ENCODE measurements at regions not wholly inside any gene's neighbourhood (a gene's known extent, or its start where the extent isn't known, plus 50 kb on each side); places are given as distances from the start of the nearest gene placed in this dataset.

DNA sequence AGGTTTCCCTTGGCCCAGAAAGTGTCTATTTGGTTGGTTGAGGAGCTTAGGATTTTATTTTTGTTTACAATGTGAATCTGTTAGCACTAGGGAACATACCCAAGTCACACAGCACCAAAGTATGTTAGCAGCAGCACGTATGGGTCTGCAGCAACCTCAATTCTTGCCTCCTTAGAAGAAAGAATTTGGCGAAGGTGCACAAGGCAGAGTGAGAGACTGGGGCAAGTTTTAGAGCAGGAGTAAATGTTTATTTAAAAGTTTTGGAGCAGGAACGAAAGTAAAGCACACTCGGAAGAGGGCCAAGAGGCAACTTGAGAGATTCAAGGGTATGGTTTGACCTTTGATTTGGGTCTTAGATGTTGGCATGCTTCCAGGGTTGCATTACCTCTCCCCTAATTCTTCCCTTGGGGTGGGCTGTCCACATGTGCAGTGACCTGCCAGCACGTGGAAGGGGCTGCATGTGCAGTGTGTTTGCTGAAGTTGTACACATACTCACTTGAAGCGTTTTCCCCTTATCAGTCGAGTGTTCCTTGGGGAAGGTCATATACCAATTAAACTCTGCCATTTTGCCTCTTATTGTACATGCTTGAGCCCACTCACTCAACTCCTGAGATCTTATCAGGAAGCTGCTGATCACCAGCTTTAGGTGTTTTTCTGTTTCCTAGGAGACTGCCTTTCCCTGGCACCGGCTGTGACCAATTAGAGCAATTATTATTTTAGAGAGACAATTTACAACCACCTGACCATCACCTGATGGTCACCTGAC lies 64.9 kb upstream of the SHC3 start:
- H3K27me3 ChIP-seq (ENCODE audit: control insufficient read depth in 3 of 3, insufficient read depth in 3 of 3, low read length in 2 of 3): no peaks in the 10 kb centered on the region
- no peak overlapping the region for H3K9ac ChIP-seq (ENCODE audit: insufficient read depth in 1 of 2, low read length in 2 of 2)
- no peak overlapping the region for H3K27ac ChIP-seq (ENCODE audit: low read depth in 1 of 2, low read length in 1 of 2)
- WGBS, 2 donors: 59 to 82% methylated on average over 8 of the region's 8 CpGs
- no peak overlapping the region for H3K4me3 ChIP-seq
- H3K4me1 ChIP-seq (ENCODE audit: control insufficient read depth in 5 of 5, insufficient read depth in 5 of 5, low read length in 5 of 5): peaks cover 0 to 8% (median 0%) of the 10 kb centered on the region in 5 donors
- peak; percentile 66 to 88 (median 76) for DNase-seq
- H3K9me3 ChIP-seq (ENCODE audit: control insufficient read depth in 4 of 4, insufficient read depth in 3 of 4, low read length in 3 of 4): no peaks in the 10 kb centered on the region
- TF ChIP-seq CTCF (IDR thresholded peaks at IDR 0.05; ENCODE audit: control extremely low read depth, extremely low read depth): no peak
- ATAC-seq (ENCODE audit: insufficient read depth, low FRiP score): peak; percentile 59
- peaks cover 0 to 1% (median 0%) of the 10 kb centered on the region in 4 donors for H3K36me3 ChIP-seq (ENCODE audit: control insufficient read depth in 4 of 4, insufficient read depth in 4 of 4, low read length in 4 of 4)

GRCh38 chr9:89246840-89247239 lies 64.2 kb upstream of the CKS2 start:
- no peak overlapping the region for H3K9ac ChIP-seq (ENCODE audit: insufficient read depth in 1 of 2, low read length in 2 of 2)
- H3K4me1 ChIP-seq (ENCODE audit: control insufficient read depth in 5 of 5, insufficient read depth in 5 of 5, low read length in 5 of 5): peaks cover 0 to 8% (median 0%) of the 10 kb centered on the region in 5 donors
- H3K27me3 ChIP-seq (ENCODE audit: control insufficient read depth in 3 of 3, insufficient read depth in 3 of 3, low read length in 2 of 3): no peaks in the 10 kb centered on the region
- ATAC-seq (ENCODE audit: insufficient read depth, low FRiP score) (no peak), DNase-seq (no peak)
- WGBS, 2 donors: 85 to 91% methylated on average over 5 of the region's 5 CpGs
- H3K9me3 ChIP-seq (ENCODE audit: control insufficient read depth in 4 of 4, insufficient read depth in 3 of 4, low read length in 3 of 4): peaks cover 0 to under 1% (median 0%) of the 10 kb centered on the region in 4 donors
- no peak overlapping the region for H3K4me3 ChIP-seq
- H3K27ac ChIP-seq (ENCODE audit: low read depth in 1 of 2, low read length in 1 of 2): no peak overlapping the region
- peaks cover 0 to 1% (median 0%) of the 10 kb centered on the region in 4 donors for H3K36me3 ChIP-seq (ENCODE audit: control insufficient read depth in 4 of 4, insufficient read depth in 4 of 4, low read length in 4 of 4)
- TF ChIP-seq CTCF (IDR thresholded peaks at IDR 0.05; ENCODE audit: control extremely low read depth, extremely low read depth): no peak

GRCh38 chr9:89247431-89248353 lies 63.3 kb upstream of the CKS2 start:
- H3K9ac ChIP-seq (ENCODE audit: insufficient read depth in 1 of 2, low read length in 2 of 2): peak overlapping the region in 1 of 2 donors; percentile 39
- ATAC-seq (ENCODE audit: insufficient read depth, low FRiP score) (no peak), DNase-seq (peak in 2 of 3 donors; percentile 36 to 38)
- H3K27me3 ChIP-seq (ENCODE audit: control insufficient read depth in 3 of 3, insufficient read depth in 3 of 3, low read length in 2 of 3): no peaks in the 10 kb centered on the region
- WGBS, 2 donors: 66 to 78% methylated on average over 4 of the region's 4 CpGs
- TF ChIP-seq CTCF (IDR thresholded peaks at IDR 0.05; ENCODE audit: control extremely low read depth, extremely low read depth): no peak
- H3K4me3 ChIP-seq: no peak overlapping the region
- H3K36me3 ChIP-seq (ENCODE audit: control insufficient read depth in 4 of 4, insufficient read depth in 4 of 4, low read length in 4 of 4): peaks cover 0 to 1% (median 0%) of the 10 kb centered on the region in 4 donors
- H3K9me3 ChIP-seq (ENCODE audit: control insufficient read depth in 4 of 4, insufficient read depth in 3 of 4, low read length in 3 of 4): peaks cover 0 to 4% (median 0%) of the 10 kb centered on the region in 4 donors
- H3K4me1 ChIP-seq (ENCODE audit: control insufficient read depth in 5 of 5, insufficient read depth in 5 of 5, low read length in 5 of 5): peaks cover 0 to 8% (median 0%) of the 10 kb centered on the region in 5 donors
- no peak overlapping the region for H3K27ac ChIP-seq (ENCODE audit: low read depth in 1 of 2, low read length in 1 of 2)
